ENCODE measurements at regions not wholly inside any gene's neighbourhood (a gene's known extent, or its start where the extent isn't known, plus 50 kb on each side); places are given as distances from the start of the nearest gene placed in this dataset.

- DNase-seq = no peak
These were observed 252.4 kb downstream of the FSIP2 start for GRCh38 chr2:185990861-185991525.

- no peak for DNase-seq
These were observed 260.0 kb downstream of the FSIP2 start for GRCh38 chr2:185998562-185999070.

- no peak for DNase-seq
These were observed 270.7 kb downstream of the FSIP2 start for GRCh38 chr2:186009341-186009740.

DNA sequence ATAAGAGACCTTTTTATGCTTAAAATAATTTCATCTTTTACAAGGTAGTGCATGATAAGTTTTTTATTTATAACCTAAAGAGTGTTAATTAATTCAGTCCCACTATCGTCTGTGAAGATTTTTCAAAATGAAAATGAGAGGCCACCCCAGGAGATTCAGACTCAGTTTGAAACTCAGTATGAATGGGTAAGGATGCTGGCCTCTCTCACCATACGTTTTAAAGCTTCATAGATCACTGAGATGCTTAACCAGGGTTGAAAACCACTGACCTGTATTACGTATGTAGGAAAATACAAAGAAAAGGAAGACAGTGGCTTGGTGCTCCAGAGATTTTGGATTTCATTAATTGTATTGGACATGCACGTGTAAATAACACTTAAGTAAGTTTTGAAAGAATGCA is 278.7 kb downstream of the FSIP2 start:
- no peak for DNase-seq

- no peak for DNase-seq
These were observed 286.3 kb downstream of the FSIP2 start for GRCh38 chr2:186024921-186025320.

GRCh38 chr2:186027922-186028321 is 289.3 kb downstream of the FSIP2 start:
- DNase-seq = no peak

GRCh38 chr2:186031229-186031628 is 292.6 kb downstream of the FSIP2 start:
- no peak for DNase-seq

GRCh38 chr2:186032102-186032738 is 293.6 kb downstream of the FSIP2 start:
- no peak for DNase-seq

DNA sequence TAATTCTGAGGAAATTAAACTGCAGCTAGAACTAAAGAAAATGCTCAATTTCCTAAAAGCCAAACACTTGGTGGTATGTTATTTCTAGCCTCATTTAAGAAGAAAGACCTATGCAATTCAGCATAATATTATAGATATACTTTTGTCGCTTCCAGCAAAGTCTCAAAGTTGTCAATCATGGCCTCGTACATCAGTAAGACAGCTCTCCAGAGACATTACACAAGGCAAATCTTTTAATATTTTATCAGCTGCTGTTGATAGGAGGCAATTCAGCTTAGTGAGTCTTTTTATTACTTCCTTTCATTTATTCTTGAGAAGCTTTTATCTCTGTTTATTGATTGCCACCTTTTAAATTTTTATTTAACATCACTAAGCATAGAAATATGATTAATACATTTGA is 294.3 kb downstream of the FSIP2 start:
- DNase-seq = no peak

- no peak for DNase-seq
These were observed 294.9 kb downstream of the FSIP2 start for GRCh38 chr2:186033541-186033940.

DNA sequence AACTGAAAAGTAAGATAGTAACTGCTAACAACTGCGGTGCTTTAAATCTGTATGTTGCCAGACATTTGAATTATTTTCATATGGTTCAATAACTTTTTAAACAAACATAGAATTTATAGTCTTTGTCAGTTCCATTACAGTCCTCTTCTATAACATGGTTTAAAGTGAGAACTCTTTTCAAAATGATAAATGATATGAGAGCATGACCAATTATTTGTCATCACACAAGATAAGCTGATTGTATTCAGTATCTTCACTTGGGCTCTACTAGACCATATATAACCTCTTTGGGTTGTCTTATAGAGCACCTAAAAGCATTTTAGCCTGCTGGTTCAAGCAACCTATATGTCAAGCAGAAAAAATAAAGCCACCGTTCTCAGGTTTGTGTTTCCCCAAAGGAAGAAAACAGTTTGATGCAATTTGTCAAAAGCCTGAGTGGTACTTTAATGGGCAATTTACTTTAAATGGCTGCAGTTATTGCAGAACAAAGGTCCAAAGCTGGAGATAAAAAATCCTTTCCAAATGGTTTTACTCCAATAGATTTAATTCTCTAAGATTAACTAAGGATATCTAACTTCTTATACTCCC is 298.4 kb downstream of the FSIP2 start:
- DNase-seq = no peak

GRCh38 chr2:186042207-186043028 is 303.8 kb downstream of the FSIP2 start:
- DNase-seq = no peak

DNA sequence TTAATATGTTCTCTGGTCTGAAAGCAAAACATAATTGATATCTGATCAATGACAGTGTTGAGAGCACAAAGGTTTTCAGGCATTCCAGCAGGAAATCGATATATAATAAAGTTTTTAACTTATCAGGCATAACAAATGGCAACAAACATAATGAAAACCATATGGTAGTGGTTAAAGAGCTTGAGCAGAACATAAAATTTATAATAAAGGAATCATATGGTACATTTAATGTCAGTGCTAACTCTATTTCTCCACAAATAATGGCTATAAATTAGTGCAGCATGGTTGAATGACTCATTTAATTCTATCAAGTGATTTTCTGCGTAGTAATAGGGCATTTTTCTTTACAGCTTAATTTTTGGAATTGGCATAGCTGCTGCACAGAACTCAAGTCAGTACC is 306.2 kb downstream of the FSIP2 start:
- DNase-seq = no peak

GRCh38 chr2:186052930-186053329 is 314.3 kb downstream of the FSIP2 start:
- no peak for DNase-seq

DNA sequence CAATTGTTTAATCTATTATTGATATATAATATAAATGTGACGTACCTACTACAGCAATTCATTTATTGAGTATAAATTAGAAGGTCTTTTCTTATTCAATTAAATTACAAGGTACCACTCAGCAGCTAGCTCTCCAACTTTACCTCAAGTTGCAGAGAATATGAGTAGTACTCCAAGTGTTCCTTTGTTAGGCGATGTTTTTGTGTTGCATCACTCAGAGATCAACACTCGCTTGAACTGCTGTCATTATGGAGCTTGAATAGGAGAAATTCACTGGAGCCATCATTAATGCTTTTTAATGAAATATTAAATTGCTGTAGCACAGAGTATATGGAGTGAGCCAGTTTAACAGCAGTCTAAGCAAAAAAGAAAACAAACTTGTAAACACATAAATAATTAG is 320.0 kb downstream of the FSIP2 start:
- DNase-seq = no peak

- no peak for DNase-seq
These were observed 320.5 kb downstream of the FSIP2 start for GRCh38 chr2:186059096-186059495.

DNA sequence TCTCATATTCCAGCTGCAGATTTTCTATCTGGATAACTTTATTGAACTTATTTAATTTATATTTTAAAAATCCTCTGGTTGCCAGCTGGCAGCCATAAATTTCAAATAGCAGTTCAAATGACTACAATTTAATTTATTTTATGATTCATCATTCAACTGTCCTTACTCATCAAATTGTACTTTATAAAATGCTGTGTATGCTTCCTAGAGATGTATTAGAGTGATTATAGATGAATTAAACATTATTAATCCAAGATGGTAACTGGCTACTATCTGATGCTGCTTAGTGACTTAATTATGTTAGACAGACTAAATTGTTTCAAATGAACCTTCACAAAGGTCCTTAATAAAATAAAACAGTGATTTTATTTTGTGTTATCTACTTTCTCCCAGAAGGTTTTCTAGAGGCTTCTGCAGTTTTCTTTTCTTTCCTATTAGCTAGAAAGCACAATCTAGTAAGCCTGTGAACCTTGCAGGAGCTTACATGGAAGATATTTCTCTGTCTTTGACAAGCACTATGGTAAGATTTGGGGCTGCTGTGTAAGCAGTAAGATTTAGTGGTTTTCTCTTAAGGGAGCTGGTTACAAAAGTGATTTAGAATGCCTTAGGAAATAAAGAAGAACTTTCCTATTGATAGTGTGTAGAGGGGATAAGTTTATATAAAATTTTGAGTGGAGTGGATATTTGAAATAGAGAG is 322.3 kb downstream of the FSIP2 start:
- no peak for DNase-seq

GRCh38 chr2:186064507-186064906 is 325.9 kb downstream of the FSIP2 start:
- no peak for DNase-seq

GRCh38 chr2:186065491-186065890 is 326.9 kb downstream of the FSIP2 start:
- DNase-seq = no peak

- no peak for DNase-seq
These were observed 329.7 kb downstream of the FSIP2 start for GRCh38 chr2:186068139-186068801.

- no peak for DNase-seq
These were observed 331.1 kb downstream of the FSIP2 start for GRCh38 chr2:186069676-186070075.

GRCh38 chr2:186085226-186085625 is 346.6 kb downstream of the FSIP2 start:
- DNase-seq = no peak
